HG03039 (cell line): ENCODE measurements at regions not wholly inside any gene's neighbourhood (a gene's known extent, or its start where the extent isn't known, plus 50 kb on each side); places are given as distances from the start of the nearest gene placed in this dataset.

Experiments
- ATAC-seq: cut with Tn5 transposase; IDR thresholded peaks from one replicate; pipeline ENCODE4 v1.9.1; 2021; ENCODE audit warnings: mild to moderate bottlenecking, moderate library complexity; ENCODE audit not compliant: unreplicated experiment

- ATAC-seq, result no peak
These were observed 460.6 kb upstream of the NR2F2 start for GRCh38 chr15:95869920-95870319.

GRCh38 chr15:95872366-95872771 is 458.1 kb upstream of the NR2F2 start:
- no peak for ATAC-seq

GRCh38 chr15:95874637-95875036 is 455.9 kb upstream of the NR2F2 start:
- ATAC-seq, result no peak

GRCh38 chr15:95875121-95875643 is 455.3 kb upstream of the NR2F2 start:
- no peak for ATAC-seq

GRCh38 chr15:95880031-95880570 is 450.4 kb upstream of the NR2F2 start:
- no peak for ATAC-seq

GRCh38 chr15:95880630-95881029 is 449.9 kb upstream of the NR2F2 start:
- no peak for ATAC-seq

- ATAC-seq, result no peak
These were observed 447.4 kb upstream of the NR2F2 start for GRCh38 chr15:95883064-95883463.

GRCh38 chr15:95884276-95884675 is 446.2 kb upstream of the NR2F2 start:
- no peak for ATAC-seq

GRCh38 chr15:95887666-95888390 is 442.7 kb upstream of the NR2F2 start:
- ATAC-seq, result no peak

- ATAC-seq, result no peak
These were observed 441.7 kb upstream of the NR2F2 start for GRCh38 chr15:95888762-95889161.

GRCh38 chr15:95894407-95894956 is 436.0 kb upstream of the NR2F2 start:
- no peak for ATAC-seq

GRCh38 chr15:95895508-95895907 is 435.0 kb upstream of the NR2F2 start:
- no peak for ATAC-seq

GRCh38 chr15:95897651-95898050 is 432.8 kb upstream of the NR2F2 start:
- ATAC-seq, result no peak

GRCh38 chr15:95898761-95899160 is 431.7 kb upstream of the NR2F2 start:
- ATAC-seq, result no peak

- ATAC-seq, result no peak
These were observed 429.2 kb upstream of the NR2F2 start for GRCh38 chr15:95901271-95901670.

GRCh38 chr15:95902606-95903005 is 427.9 kb upstream of the NR2F2 start:
- no peak for ATAC-seq

GRCh38 chr15:95903352-95903751 is 427.1 kb upstream of the NR2F2 start:
- no peak for ATAC-seq

- ATAC-seq, result no peak
These were observed 419.8 kb upstream of the NR2F2 start for GRCh38 chr15:95910643-95911212.

GRCh38 chr15:95911570-95912279 is 418.8 kb upstream of the NR2F2 start:
- ATAC-seq, result no peak

- ATAC-seq, result no peak
These were observed 418.2 kb upstream of the NR2F2 start for GRCh38 chr15:95912280-95912625.

GRCh38 chr15:95912728-95913127 is 417.8 kb upstream of the NR2F2 start:
- ATAC-seq, result no peak
